Stimulated activated naive CD8-positive, alpha-beta T cell treated with anti-CD3 and anti-CD28 coated beads, Interleukin-15, Interleukin-2, amounts not matched to agents 100 U/mL and 50 U/mL, for 24 hours (primary cell): ENCODE measurements at regions not wholly inside any gene's neighbourhood (a gene's known extent, or its start where the extent isn't known, plus 50 kb on each side); places are given as distances from the start of the nearest gene placed in this dataset.

Experiments
- ATAC-seq: fragments of 150-1000 bp; cut with Tn5 transposase; one replicate; pipeline ENCODE4 v1.10.0; 2021
- DNase-seq: peaks from one replicate; pipeline ENCODE4 v3.0.0; 2021

- ATAC-seq (no peak), DNase-seq (no peak)
These were observed 410.0 kb upstream of the SOX9 start for GRCh38 chr17:71710816-71711215.

GRCh38 chr17:71713846-71714245, 407.0 kb upstream of the SOX9 start:
- no peak for ATAC-seq
- DNase-seq = no peak

- ATAC-seq (no peak), DNase-seq (no peak)
These were observed 396.5 kb upstream of the SOX9 start for GRCh38 chr17:71724339-71724738.

GRCh38 chr17:71725811-71726210, 395.0 kb upstream of the SOX9 start:
- DNase-seq (no peak), ATAC-seq (no peak)

- no peak for ATAC-seq
- DNase-seq = no peak
These were observed 394.5 kb upstream of the SOX9 start for GRCh38 chr17:71726341-71726740.

- ATAC-seq = no peak
- DNase-seq = no peak
These were observed 393.5 kb upstream of the SOX9 start for GRCh38 chr17:71727292-71727691.

GRCh38 chr17:71727723-71728122, 393.1 kb upstream of the SOX9 start:
- no peak for ATAC-seq
- no peak for DNase-seq

GRCh38 chr17:71730871-71731270, 389.9 kb upstream of the SOX9 start:
- DNase-seq (no peak), ATAC-seq (no peak)

- DNase-seq = no peak
- ATAC-seq = no peak
These were observed 384.9 kb upstream of the SOX9 start for GRCh38 chr17:71735893-71736292.

GRCh38 chr17:71740866-71741265, 380.0 kb upstream of the SOX9 start:
- DNase-seq = no peak
- ATAC-seq = no peak

- ATAC-seq (no peak), DNase-seq (no peak)
These were observed 379.0 kb upstream of the SOX9 start for GRCh38 chr17:71741836-71742235.

GRCh38 chr17:71748872-71749271, 371.9 kb upstream of the SOX9 start:
- ATAC-seq = no peak
- no peak for DNase-seq

GRCh38 chr17:71753070-71753469, 367.8 kb upstream of the SOX9 start:
- ATAC-seq (no peak), DNase-seq (no peak)

- ATAC-seq = no peak
- no peak for DNase-seq
These were observed 363.7 kb upstream of the SOX9 start for GRCh38 chr17:71757156-71757555.

GRCh38 chr17:71757956-71758355, 362.9 kb upstream of the SOX9 start:
- DNase-seq = no peak
- ATAC-seq = no peak

GRCh38 chr17:71759422-71760060, 361.3 kb upstream of the SOX9 start:
- no peak for ATAC-seq
- DNase-seq = no peak

- no peak for ATAC-seq
- DNase-seq = no peak
These were observed 360.6 kb upstream of the SOX9 start for GRCh38 chr17:71760062-71760720.

GRCh38 chr17:71762526-71762925, 358.3 kb upstream of the SOX9 start:
- ATAC-seq = no peak
- DNase-seq = no peak

- ATAC-seq (no peak), DNase-seq (no peak)
These were observed 356.3 kb upstream of the SOX9 start for GRCh38 chr17:71764505-71764904.

GRCh38 chr17:71765437-71765836, 355.4 kb upstream of the SOX9 start:
- no peak for ATAC-seq
- no peak for DNase-seq

- ATAC-seq (no peak), DNase-seq (no peak)
These were observed 351.0 kb upstream of the SOX9 start for GRCh38 chr17:71769850-71770249.

- DNase-seq (no peak), ATAC-seq (no peak)
These were observed 343.7 kb upstream of the SOX9 start for GRCh38 chr17:71777048-71777640.

GRCh38 chr17:71779482-71779881, 341.3 kb upstream of the SOX9 start:
- no peak for DNase-seq

GRCh38 chr17:71780596-71780995, 340.2 kb upstream of the SOX9 start:
- no peak for ATAC-seq
- no peak for DNase-seq

More at GRCh38 chr17:71779482-71779881, 341.3 kb upstream of the SOX9 start:
- no peak for ATAC-seq
